PC-3 (cell line): ENCODE measurements at regions not wholly inside any gene's neighbourhood (a gene's known extent, or its start where the extent isn't known, plus 50 kb on each side); places are given as distances from the start of the nearest gene placed in this dataset.

Experiments used
- EZH2 ChIP-seq: fragments of 300-600 bp; sonication (generic); IDR thresholded peaks from one replicate; pipeline ENCODE4 v1.6.1; 2017; ENCODE audit warnings: antibody characterized with exemption, mild to moderate bottlenecking, low read length; ENCODE audit not compliant: unreplicated experiment
- EZH2phosphoT487 ChIP-seq: fragments of 300-600 bp; sonication (generic); IDR thresholded peaks from 2 replicates; pipeline ENCODE4 v1.6.1; 2018; ENCODE audit warnings: mild to moderate bottlenecking, antibody characterized with exemption, low read length, borderline replicate concordance
- TF ChIP-seq, protein P1 (sequence below): fragments of 300-600 bp; sonication (generic); conservative IDR thresholded peaks from 2 replicates; pipeline ENCODE4 v1.5.1; 2017; ENCODE audit warnings: antibody characterized with exemption, low read depth, mild to moderate bottlenecking, low read length

DNA sequence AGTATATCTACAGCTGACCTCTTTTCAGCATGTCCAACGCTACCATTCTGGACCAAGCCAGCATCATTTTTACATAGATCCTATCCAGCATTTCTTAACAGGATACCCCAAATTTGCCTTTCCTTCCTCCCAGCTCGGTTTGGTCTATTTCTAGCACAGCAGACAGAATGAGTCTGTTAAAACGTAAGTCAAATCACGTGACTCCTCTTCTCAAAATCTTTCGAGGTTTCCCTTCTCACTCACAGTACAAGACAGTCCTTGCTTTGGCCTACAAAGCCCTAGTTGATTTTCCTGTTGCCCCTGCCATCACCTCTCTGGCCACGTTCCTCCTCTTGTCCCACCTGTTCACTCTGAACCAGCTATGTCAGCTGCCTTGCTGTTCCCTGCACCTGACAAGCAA, 711.7 kb downstream of the SORCS3 start:
- TF ChIP-seq, protein P1, sequence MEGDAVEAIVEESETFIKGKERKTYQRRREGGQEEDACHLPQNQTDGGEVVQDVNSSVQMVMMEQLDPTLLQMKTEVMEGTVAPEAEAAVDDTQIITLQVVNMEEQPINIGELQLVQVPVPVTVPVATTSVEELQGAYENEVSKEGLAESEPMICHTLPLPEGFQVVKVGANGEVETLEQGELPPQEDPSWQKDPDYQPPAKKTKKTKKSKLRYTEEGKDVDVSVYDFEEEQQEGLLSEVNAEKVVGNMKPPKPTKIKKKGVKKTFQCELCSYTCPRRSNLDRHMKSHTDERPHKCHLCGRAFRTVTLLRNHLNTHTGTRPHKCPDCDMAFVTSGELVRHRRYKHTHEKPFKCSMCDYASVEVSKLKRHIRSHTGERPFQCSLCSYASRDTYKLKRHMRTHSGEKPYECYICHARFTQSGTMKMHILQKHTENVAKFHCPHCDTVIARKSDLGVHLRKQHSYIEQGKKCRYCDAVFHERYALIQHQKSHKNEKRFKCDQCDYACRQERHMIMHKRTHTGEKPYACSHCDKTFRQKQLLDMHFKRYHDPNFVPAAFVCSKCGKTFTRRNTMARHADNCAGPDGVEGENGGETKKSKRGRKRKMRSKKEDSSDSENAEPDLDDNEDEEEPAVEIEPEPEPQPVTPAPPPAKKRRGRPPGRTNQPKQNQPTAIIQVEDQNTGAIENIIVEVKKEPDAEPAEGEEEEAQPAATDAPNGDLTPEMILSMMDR, result no peak
- TF ChIP-seq EZH2 (no peak), EZH2phosphoT487 (no peak)
